OCI-LY3 (cell line): ENCODE measurements at regions not wholly inside any gene's neighbourhood (a gene's known extent, or its start where the extent isn't known, plus 50 kb on each side); places are given as distances from the start of the nearest gene placed in this dataset.
"Not testable (repeated sequence)": the region's sequence is repeated elsewhere in the genome, so short reads cannot be mapped to it uniquely, and the experiment has no call there.

Experiments used
- H2AFZ ChIP-seq: fragments of 200-600, 300-600 bp; shearing (Covaris generic); 2 replicates; pipeline ENCODE4 v1.6.0; 2014; ENCODE audit warnings: antibody characterized with exemption, low read depth, low read length
- H3K27ac ChIP-seq: fragments of 200-600, 300-600 bp; sonication (generic); 2 replicates; pipeline ENCODE4 v1.5.1; 2014; ENCODE audit warnings: mild to moderate bottlenecking, low read length, moderate library complexity, mixed read lengths
- H3K27me3 ChIP-seq: fragments of 200-600, 300-600 bp; sonication (generic); 2 replicates; pipeline ENCODE4 v1.6.1; 2014; ENCODE audit warnings: low read depth, low read length, mixed read lengths
- H3K36me3 ChIP-seq: fragments of 200-600, 300-600 bp; sonication (generic); replicated peaks from 2 replicates; pipeline ENCODE3; 2014; ENCODE audit warnings: low read depth, low read length, mixed read lengths
- H3K4me1 ChIP-seq: fragments of 300-600, 200-600 bp; sonication (generic); 2 replicates; pipeline ENCODE4 v1.6.1; 2014; ENCODE audit warnings: low read length, mixed read lengths
- H3K4me2 ChIP-seq: fragments of 200-600, 300-600 bp; sonication (generic); 2 replicates; pipeline ENCODE4 v1.6.1; 2014; ENCODE audit warnings: low read length, mixed read lengths
- H3K4me3 ChIP-seq: fragments of 300-600, 200-600 bp; sonication (generic); 2 replicates; pipeline ENCODE4 v1.5.1; 2014; ENCODE audit warnings: antibody characterized with exemption, mild to moderate bottlenecking, low read length, moderate library complexity
- H3K79me2 ChIP-seq: fragments of 300-600, 200-600 bp; shearing (Covaris generic); 2 replicates; pipeline ENCODE4 v1.6.1; 2014; ENCODE audit warnings: mild to moderate bottlenecking, low read length, mixed read lengths
- H3K9ac ChIP-seq: fragments of 300-600, 200-600 bp; shearing (Covaris generic); 2 replicates; pipeline ENCODE4 v1.6.0; 2014; ENCODE audit warnings: mild to moderate bottlenecking, low read length, moderate library complexity
- H3K9me3 ChIP-seq: fragments of 200-600, 300-600 bp; shearing (Covaris generic); 2 replicates; pipeline ENCODE4 v1.6.1; 2014; ENCODE audit warnings: low read length, mixed read lengths; ENCODE audit not compliant: insufficient read depth
- H4K20me1 ChIP-seq: fragments of 200-600, 300-600 bp; sonication (generic); 2 replicates; pipeline ENCODE4 v1.6.1; 2016; ENCODE audit warnings: low read length, mixed read lengths; ENCODE audit not compliant: insufficient read depth
- CTCF ChIP-seq: fragments of 200-600, 300-600 bp; sonication (generic); IDR thresholded peaks from 2 replicates; pipeline ENCODE4 v1.5.1; 2014; ENCODE audit warnings: antibody characterized with exemption, low read length, low read depth
- EZH2phosphoT487 ChIP-seq: fragments of 200-600 bp; shearing (Covaris generic); IDR thresholded peaks from 2 replicates; pipeline ENCODE4 v1.6.1; 2018; ENCODE audit warnings: antibody characterized with exemption, mixed run types, low read depth

- Histone ChIP-seq H3K36me3 (no peaks in the 10 kb centered on the region), H2AFZ (no peak overlapping the region), H3K4me2 (no peak overlapping the region), H4K20me1 (no peaks in the 10 kb centered on the region), H3K4me3 (no peak overlapping the region), H3K27ac (no peak overlapping the region), H3K9me3 (no peaks in the 10 kb centered on the region), H3K27me3 (no peaks in the 10 kb centered on the region), H3K9ac (no peak overlapping the region), H3K79me2 (no peaks in the 10 kb centered on the region), H3K4me1 (no peaks in the 10 kb centered on the region)
- TF ChIP-seq CTCF: no peak
- TF ChIP-seq EZH2phosphoT487: no peak
Measured at GRCh38 chr3:21955406-21955805, 204.4 kb upstream of the ZNF385D start.

GRCh38 chr3:21960033-21960432 is 209.0 kb upstream of the ZNF385D start:
- no peak for TF ChIP-seq CTCF
- no peak for TF ChIP-seq EZH2phosphoT487
- no peak overlapping the region for H3K27ac ChIP-seq
- H4K20me1 ChIP-seq: no peaks in the 10 kb centered on the region

GRCh38 chr3:21962456-21962855 is 211.4 kb upstream of the ZNF385D start:
- Histone ChIP-seq H3K36me3 (no peaks in the 10 kb centered on the region), H3K4me1 (no peaks in the 10 kb centered on the region), H3K79me2 (no peaks in the 10 kb centered on the region), H3K27ac (no peak overlapping the region), H3K9me3 (no peaks in the 10 kb centered on the region), H4K20me1 (no peaks in the 10 kb centered on the region), H3K27me3 (no peaks in the 10 kb centered on the region), H3K4me2 (no peak overlapping the region), H3K4me3 (no peak overlapping the region), H3K9ac (no peak overlapping the region), H2AFZ (no peak overlapping the region)
- TF ChIP-seq CTCF: no peak
- no peak for TF ChIP-seq EZH2phosphoT487

More at GRCh38 chr3:21960033-21960432, 209.0 kb upstream of the ZNF385D start:
- Histone ChIP-seq H3K36me3 (no peaks in the 10 kb centered on the region), H3K4me2 (no peak overlapping the region), H3K79me2 (no peaks in the 10 kb centered on the region), H3K9me3 (no peaks in the 10 kb centered on the region), H3K4me1 (no peaks in the 10 kb centered on the region), H3K27me3 (no peaks in the 10 kb centered on the region), H3K9ac (no peak overlapping the region), H3K4me3 (no peak overlapping the region), H2AFZ (no peak overlapping the region)

- not testable (repeated sequence) for H3K4me3 ChIP-seq, H3K9me3 ChIP-seq, H3K4me2 ChIP-seq, H4K20me1 ChIP-seq, H3K27me3 ChIP-seq, H3K79me2 ChIP-seq, H3K4me1 ChIP-seq, H3K9ac ChIP-seq, H3K27ac ChIP-seq, H2AFZ ChIP-seq, H3K36me3 ChIP-seq
Measured at GRCh38 chr3:21966457-21966856, 215.4 kb upstream of the ZNF385D start.

- TF ChIP-seq CTCF (no peak), EZH2phosphoT487 (no peak)
- H2AFZ ChIP-seq: no peak overlapping the region
Measured at GRCh38 chr3:21979706-21980105, 228.7 kb upstream of the ZNF385D start.

More at GRCh38 chr3:21979706-21980105, 228.7 kb upstream of the ZNF385D start:
- Histone ChIP-seq H4K20me1 (no peaks in the 10 kb centered on the region), H3K4me3 (no peak overlapping the region), H3K4me2 (no peak overlapping the region), H3K27ac (no peak overlapping the region), H3K9ac (no peak overlapping the region), H3K9me3 (no peaks in the 10 kb centered on the region), H3K36me3 (no peaks in the 10 kb centered on the region), H3K27me3 (no peaks in the 10 kb centered on the region), H3K4me1 (0 out of 2 replicates have a peak, but pooled peaks cover 4% of the 10 kb centered on the region), H3K79me2 (no peaks in the 10 kb centered on the region)
